SU-DHL-6 (cell line): ENCODE measurements at regions not wholly inside any gene's neighbourhood (a gene's known extent, or its start where the extent isn't known, plus 50 kb on each side); places are given as distances from the start of the nearest gene placed in this dataset.

Source experiments
- CTCF ChIP-seq: fragments of 200-600 bp; sonication (generic); IDR thresholded peaks from one replicate; pipeline ENCODE4 v1.5.1; 2017; ENCODE audit warnings: antibody characterized with exemption, mild to moderate bottlenecking, low read length, moderate library complexity; ENCODE audit not compliant: insufficient read depth, poor library complexity, severe bottlenecking
- EZH2phosphoT487 ChIP-seq: fragments of 200-600 bp; sonication (generic), shearing (Covaris generic); conservative IDR thresholded peaks from 2 replicates; pipeline ENCODE4 v1.6.1; 2018; ENCODE audit warnings: mild to moderate bottlenecking, antibody characterized with exemption, low read length, moderate library complexity, mixed read lengths

GRCh38 chr7:46616636-46617035 lies 695.6 kb upstream of the IGFBP3 start:
- TF ChIP-seq CTCF (no peak), EZH2phosphoT487 (no peak)
